Nephron (organoid): ENCODE measurements at regions not wholly inside any gene's neighbourhood (a gene's known extent, or its start where the extent isn't known, plus 50 kb on each side); places are given as distances from the start of the nearest gene placed in this dataset.

ENCODE experiments used
- H3K27ac Mint-ChIP-seq, 3 experiments: 2 replicates each; pipeline ENCODE4 v1.8.0; 2020; ENCODE audit warnings: mixed read lengths in 3 of 3, mild to moderate bottlenecking in 2 of 3, moderate library complexity in 1 of 3
- H3K27me3 Mint-ChIP-seq: 2 replicates; pipeline ENCODE4 v1.8.0; 2021; ENCODE audit warnings: low read depth, mild to moderate bottlenecking, moderate library complexity, mixed read lengths
- H3K36me3 Mint-ChIP-seq: 2 replicates; pipeline ENCODE4 v1.8.0; 2020; ENCODE audit warnings: low read depth, mixed read lengths
- H3K4me1 Mint-ChIP-seq: 2 replicates; pipeline ENCODE4 v1.8.0; 2020; ENCODE audit warnings: mixed read lengths
- H3K4me3 Mint-ChIP-seq, 3 experiments: 2 replicates each; pipeline ENCODE4 v1.8.0; 2020; ENCODE audit warnings: mild to moderate bottlenecking in 3 of 3, mixed read lengths in 3 of 3, moderate library complexity in 2 of 3
- H3K9me3 Mint-ChIP-seq: 2 replicates; pipeline ENCODE4 v1.8.0; 2020; ENCODE audit warnings: mixed read lengths
- TF ChIP-seq, protein P1 (sequence below), 3 experiments: fragments of 200-600 bp; sonication (generic); IDR thresholded peaks; one replicate each; pipeline ENCODE4 v1.5.0; 2021; ENCODE audit warnings: antibody characterized with exemption in 3 of 3; ENCODE audit not compliant: unreplicated experiment in 3 of 3

DNA sequence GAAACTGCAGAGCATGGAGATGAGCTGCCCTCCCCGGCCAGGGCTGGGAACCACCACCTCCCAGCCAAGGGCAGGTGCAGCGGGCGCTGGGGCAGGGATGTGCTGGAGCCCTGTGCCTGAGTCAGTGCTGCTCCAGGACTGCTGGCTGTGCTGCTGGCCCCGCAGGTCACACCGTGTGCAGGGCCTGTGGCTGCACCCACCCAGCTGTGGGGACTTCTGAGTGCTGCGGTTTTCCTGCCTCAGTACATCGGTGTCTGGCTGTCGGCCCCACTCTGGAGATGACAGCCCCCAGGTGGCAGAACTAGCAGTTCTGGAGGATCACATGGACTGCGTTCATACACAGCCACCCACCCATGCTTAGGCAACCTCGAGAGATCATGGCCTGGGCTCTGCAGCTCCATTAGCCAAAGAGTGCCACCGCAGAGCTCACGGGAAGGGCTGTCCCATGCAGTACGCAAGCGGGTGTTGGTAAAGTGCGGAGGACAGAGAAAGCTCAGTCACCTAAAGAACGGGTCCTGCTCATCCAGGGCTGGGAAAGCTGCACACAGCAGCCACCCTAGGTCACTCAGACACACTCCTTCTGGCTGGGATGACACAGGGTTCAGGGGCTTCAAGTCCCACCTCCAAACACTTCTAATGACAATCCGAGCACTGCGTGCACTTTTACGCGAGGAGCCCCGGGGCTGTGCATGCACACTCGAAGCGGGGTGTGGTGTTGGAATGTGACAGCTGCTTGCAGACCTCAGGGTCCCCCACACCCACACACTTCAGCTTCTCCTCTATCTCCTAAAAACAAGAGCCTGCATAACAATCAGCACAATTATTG lies 198.1 kb upstream of the PPP2R2D start:
- Mint-ChIP-seq H3K9me3 (peaks cover 9% of the 10 kb centered on the region), H3K4me1 (no peaks in the 10 kb centered on the region), H3K27me3 (peaks cover 31% of the 10 kb centered on the region), H3K36me3 (peaks cover 6% of the 10 kb centered on the region), H3K27ac (no peak overlapping the region), H3K4me3 (no peak overlapping the region)
- TF ChIP-seq, protein P1, sequence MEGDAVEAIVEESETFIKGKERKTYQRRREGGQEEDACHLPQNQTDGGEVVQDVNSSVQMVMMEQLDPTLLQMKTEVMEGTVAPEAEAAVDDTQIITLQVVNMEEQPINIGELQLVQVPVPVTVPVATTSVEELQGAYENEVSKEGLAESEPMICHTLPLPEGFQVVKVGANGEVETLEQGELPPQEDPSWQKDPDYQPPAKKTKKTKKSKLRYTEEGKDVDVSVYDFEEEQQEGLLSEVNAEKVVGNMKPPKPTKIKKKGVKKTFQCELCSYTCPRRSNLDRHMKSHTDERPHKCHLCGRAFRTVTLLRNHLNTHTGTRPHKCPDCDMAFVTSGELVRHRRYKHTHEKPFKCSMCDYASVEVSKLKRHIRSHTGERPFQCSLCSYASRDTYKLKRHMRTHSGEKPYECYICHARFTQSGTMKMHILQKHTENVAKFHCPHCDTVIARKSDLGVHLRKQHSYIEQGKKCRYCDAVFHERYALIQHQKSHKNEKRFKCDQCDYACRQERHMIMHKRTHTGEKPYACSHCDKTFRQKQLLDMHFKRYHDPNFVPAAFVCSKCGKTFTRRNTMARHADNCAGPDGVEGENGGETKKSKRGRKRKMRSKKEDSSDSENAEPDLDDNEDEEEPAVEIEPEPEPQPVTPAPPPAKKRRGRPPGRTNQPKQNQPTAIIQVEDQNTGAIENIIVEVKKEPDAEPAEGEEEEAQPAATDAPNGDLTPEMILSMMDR (IDR thresholded peaks at IDR 0.05; ENCODE audit: unreplicated experiment in 3 of 3): no peak

DNA sequence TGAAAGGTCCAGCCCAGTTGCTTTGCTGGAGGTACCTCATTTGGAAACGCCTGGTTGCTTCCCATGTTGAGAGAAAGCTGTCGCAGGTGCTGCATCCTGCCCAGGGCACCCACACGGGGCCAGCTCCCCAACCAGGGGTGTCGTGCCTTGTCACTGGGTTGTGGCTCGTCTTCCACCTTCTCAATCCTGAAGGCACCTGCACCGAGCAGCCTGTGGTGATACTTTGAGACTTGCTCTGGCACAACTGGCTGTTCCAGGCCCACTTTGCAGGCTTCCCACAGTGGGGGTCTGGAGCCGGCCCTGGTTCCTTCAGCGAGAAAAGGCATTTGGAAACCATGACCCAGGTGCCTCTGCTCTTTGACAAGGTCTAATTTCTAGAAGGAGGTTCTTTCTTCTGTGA lies 197.3 kb upstream of the PPP2R2D start:
- Mint-ChIP-seq H3K4me3 (no peak overlapping the region), H3K9me3 (peaks cover 9% of the 10 kb centered on the region), H3K27me3 (peaks cover 32% of the 10 kb centered on the region), H3K4me1 (no peaks in the 10 kb centered on the region), H3K27ac (no peak overlapping the region), H3K36me3 (peaks cover 6% of the 10 kb centered on the region)
- TF ChIP-seq, protein P1 (IDR thresholded peaks at IDR 0.05; ENCODE audit: unreplicated experiment in 3 of 3): no peak

DNA sequence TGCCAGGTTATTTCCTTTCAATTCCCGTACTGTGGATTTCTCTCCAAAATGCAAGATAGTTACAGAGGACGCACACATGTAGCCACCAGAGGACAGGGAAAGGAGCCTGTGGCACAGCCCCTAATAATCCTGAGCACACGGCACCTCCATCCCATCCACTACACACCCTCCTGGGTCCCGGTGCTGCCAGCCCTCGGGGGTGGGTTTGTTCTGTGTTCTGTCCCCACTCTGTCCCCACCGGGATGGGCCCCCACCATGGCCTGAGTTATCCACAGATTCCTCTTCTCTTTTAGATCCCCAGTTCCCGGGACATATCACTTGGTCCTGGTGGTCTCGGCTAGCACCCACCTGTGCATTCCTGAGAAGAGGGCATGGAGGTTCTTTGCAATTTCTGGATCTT lies 196.9 kb upstream of the PPP2R2D start:
- peaks cover 9% of the 10 kb centered on the region for H3K9me3 Mint-ChIP-seq

DNA sequence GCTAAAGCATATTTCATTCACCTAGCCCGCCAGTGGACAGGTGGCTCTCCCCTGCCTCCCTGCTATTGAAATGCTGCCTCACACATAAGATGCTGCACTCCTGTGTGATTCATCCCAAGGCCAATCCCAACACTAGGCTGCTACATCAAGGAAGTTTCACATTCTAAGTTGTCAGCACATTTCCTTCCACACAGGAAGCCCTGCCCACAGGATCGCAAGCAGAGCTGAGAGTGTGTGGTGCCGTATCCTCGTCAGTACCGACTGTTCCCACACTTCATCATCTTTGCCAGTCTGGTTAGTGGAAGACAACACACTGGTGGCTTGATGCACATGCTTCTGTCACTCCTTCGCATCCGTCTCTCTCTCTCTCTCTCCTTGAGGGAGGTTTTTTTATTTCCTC lies 194.3 kb upstream of the PPP2R2D start:
- Mint-ChIP-seq H3K4me3 (no peak overlapping the region), H3K9me3 (peaks cover 11% of the 10 kb centered on the region), H3K4me1 (no peaks in the 10 kb centered on the region), H3K36me3 (peaks cover 6% of the 10 kb centered on the region), H3K27me3 (peaks cover 29% of the 10 kb centered on the region), H3K27ac (no peak overlapping the region)
- TF ChIP-seq, protein P1 (IDR thresholded peaks at IDR 0.05; ENCODE audit: unreplicated experiment in 3 of 3): no peak

More for the DNA sequence above, 196.9 kb upstream of the PPP2R2D start:
- Mint-ChIP-seq H3K4me3 (no peak overlapping the region), H3K27me3 (peaks cover 29% of the 10 kb centered on the region), H3K4me1 (no peaks in the 10 kb centered on the region), H3K27ac (no peak overlapping the region), H3K36me3 (peaks cover 6% of the 10 kb centered on the region)
- TF ChIP-seq, protein P1 (IDR thresholded peaks at IDR 0.05; ENCODE audit: unreplicated experiment in 3 of 3): no peak

DNA sequence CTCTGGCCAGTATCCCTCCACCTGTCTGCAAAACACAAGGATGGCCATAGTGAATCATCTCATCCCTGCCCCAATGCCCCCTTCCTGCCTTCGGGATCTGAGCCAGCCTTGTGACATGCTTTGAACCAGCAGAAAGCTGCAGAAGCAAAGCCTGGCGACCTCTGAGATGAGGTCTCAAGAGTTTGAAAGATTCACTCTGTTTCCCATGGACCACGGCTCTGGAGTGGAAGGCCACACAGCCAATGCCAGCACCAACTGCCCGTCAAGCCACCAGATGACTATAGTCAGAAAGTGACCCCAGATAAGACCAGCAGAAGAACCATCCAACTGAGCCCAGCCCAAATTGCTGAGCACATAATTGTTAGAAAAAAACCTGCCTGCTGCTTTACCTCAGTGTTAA lies 193.9 kb upstream of the PPP2R2D start:
- Mint-ChIP-seq H3K36me3 (peaks cover 6% of the 10 kb centered on the region), H3K4me3 (no peak overlapping the region), H3K27me3 (peaks cover 28% of the 10 kb centered on the region), H3K9me3 (peaks cover 11% of the 10 kb centered on the region), H3K4me1 (no peaks in the 10 kb centered on the region), H3K27ac (no peak overlapping the region)
- TF ChIP-seq, protein P1 (IDR thresholded peaks at IDR 0.05; ENCODE audit: unreplicated experiment in 3 of 3): no peak
